Erythroblast (primary cell): ENCODE measurements at regions not wholly inside any gene's neighbourhood (a gene's known extent, or its start where the extent isn't known, plus 50 kb on each side); places are given as distances from the start of the nearest gene placed in this dataset.
"Not testable (repeated sequence)": the region's sequence is repeated elsewhere in the genome, so short reads cannot be mapped to it uniquely, and the experiment has no call there.

Experiments used
- DNase-seq, 2 experiments: peaks; one replicate each; lab custom pipeline; 2025; lab: John Stamatoyannopoulos, UW
- GATA1 ChIP-seq: IDR thresholded peaks from 2 replicates; pipeline ENCODE4 v1.6.1; 2011; ENCODE audit warnings: low read depth, mild to moderate bottlenecking, control low read depth, low read length, moderate library complexity
- POLR2A ChIP-seq: IDR thresholded peaks from 2 replicates; pipeline ENCODE4 v1.6.1; 2011; ENCODE audit warnings: mild to moderate bottlenecking, low read length

DNA sequence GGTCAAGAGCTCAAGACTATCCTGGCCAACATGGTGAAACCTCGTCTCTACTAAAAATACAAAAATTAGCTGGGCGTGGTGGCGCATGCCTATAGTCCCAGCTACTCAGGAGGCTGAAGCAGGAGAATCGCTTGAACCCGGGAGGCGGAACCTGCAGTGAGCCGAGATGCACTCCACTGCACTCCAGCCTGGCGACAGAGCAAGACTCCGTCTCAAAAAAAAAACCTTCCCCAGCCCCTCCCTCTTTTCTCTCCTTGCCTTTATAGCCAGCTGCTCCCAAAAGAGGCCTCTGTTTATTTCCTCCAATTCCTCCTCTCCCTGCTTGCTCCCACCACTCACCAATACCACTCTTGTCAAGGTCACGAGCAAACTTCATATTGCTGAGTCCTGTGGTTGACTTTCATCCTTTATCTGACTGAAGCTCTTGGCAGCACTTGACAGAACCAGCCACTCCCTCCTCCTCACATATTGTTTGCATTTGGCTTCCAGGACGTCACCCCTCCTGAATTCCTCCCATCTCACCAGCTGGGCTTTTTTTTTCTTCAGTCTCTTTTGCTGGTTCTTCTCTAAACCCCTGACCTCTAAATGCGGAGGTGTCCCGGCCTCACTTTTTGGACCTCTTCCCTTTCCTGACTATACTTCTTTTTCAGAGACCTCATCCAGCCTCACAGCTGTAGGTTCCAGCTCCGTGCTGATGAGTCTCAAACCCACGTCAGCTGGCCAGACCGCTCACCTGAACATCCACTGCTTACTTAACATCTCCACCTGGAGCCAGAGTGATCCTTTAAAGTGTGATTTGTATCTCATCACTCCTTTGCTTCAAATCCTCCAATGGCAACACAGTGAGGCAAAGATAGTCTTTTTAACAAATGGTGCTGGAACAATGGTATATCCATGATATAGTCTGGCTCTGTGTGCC lies 84.6 kb upstream of the CAB39 start:
- peak; percentile 41 to 58 for DNase-seq
- TF ChIP-seq POLR2A (no peak), GATA1 (no peak)

DNA sequence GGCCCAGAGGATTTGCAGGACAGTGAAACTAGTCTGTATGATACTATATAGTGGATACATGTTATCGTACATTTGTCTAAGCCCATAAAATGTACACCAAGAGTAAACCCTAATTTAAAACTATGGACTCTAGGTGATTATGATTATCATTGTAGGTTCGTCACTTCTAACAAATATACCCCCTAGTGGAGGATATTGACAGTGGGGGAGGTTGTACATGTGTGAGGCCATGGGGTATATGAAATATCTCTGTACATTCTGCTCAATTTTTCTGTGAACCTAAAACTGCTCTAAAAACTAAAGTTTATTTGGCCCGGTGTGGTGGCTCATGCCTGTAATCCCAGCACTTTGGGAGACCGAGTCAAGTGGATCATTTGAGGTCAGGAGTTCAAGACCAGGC lies 81.2 kb upstream of the CAB39 start:
- DNase-seq: no peak
- TF ChIP-seq GATA1 (no peak), POLR2A (no peak)

DNA sequence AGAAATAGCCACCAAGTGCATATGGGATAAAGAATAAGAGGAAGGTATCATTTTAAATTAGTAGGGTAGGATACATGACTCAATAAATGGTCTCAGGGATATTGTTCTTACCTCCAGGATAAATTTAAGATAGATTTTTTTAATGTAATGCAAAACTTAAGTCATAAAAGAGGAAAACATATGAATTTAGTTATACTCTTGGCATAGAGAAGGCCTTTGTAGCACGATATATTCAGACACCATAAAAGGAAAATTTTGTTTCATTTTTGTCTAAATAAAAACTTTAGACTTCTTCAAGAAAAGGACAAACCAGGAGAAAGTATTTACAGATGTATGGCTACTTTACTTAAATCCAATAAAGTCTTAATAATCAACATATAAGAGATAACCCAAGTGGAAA lies 78.5 kb upstream of the CAB39 start:
- TF ChIP-seq GATA1 (no peak), POLR2A (no peak)
- DNase-seq: no peak

DNA sequence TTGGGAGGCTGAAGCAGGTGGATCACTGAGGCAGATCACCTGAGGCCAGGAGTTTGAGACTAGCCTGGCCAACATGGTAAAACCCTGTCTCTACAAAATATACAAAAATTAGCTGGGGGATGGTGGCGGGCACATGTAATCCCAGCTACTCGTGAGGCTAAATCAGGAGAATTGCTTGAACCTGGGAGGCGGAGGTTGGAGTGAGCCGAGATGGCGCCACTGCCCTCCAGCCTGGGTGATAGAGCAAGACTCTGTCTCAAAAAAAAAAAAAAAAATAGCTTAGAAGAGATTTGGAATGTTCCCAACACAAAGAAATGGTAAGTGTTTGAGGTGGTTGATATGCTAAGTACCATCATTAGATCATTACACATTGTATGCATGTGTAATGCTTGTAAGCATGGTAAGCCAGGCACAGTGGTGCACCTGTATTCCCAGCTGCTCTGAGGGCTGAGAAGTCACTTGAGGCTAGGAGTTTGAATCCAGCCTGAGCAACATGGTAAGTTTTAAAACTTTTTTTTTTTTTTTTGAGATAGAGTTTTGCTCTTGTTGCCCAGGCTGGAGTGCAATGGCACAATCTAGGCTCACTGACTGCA lies 77.8 kb upstream of the CAB39 start:
- not testable (repeated sequence) for DNase-seq

DNA sequence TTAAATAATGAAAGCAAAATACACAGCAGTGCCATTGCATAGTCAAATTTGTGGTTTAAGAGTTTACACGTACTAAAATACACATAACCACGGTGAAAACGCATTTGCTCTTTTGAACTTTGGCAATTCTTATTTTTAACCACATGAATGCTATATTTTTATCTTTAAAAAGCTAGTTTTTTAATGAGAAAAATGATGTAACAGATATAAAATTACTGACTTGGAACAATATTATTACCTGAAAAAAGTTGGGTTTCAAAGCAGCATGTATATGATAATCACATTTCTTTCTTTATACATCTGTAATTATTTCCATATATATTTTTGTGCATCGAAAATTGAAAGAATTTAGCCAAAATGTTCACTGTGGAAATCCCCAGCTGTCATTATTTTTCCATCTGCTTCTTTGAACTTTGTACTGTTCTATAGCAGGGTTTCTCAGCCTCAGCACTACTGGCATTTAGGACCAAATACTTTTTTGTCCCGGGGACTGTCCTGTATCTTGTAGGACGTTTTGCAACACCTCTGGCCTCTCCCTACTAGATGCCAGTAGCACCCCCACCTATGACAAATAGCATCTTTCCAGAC lies 75.9 kb upstream of the CAB39 start:
- no peak for DNase-seq
- TF ChIP-seq GATA1 (no peak), POLR2A (no peak)

DNA sequence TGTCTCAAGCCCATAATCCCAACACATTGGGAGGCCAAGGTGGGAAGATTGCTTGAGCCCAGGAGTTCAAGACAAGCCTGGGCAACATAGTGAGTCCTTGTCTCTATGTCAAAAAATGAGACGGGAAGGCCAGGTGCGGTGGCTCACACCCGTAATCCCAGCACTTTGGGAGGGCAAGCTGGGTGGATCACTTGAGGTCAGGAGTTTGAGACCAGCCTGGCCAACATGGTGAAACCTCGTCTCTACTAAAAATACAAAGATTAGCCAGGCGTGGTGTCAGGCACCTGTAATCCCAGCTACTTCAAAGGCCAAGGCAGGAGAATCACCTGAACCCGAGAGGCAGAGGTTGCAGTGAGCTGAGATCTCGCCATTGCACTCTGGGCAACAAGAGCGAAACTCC lies 75.2 kb upstream of the CAB39 start:
- not testable (repeated sequence) for DNase-seq

DNA sequence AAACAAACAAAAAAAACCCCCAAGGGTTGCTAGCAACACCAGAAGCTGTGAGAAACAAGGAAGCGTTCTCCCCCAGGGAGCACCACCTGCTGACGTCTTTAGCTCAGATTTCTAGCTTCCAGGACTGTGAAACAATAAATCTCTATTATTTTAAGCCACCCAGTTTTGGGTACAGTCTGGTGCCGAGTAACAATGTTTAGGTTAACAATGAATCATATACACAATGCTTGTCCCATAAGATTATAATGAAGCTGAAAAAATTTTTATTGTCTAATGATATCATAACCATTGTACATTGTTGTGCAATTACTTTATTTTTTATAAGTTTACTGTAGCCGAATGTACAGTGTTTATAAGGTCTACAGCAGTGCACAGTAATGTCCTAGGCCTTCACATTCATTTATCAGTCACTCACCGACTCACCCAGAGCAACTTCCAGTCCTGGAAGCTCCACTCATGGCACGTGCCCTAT lies 72.1 kb upstream of the CAB39 start:
- no peak for DNase-seq

DNA sequence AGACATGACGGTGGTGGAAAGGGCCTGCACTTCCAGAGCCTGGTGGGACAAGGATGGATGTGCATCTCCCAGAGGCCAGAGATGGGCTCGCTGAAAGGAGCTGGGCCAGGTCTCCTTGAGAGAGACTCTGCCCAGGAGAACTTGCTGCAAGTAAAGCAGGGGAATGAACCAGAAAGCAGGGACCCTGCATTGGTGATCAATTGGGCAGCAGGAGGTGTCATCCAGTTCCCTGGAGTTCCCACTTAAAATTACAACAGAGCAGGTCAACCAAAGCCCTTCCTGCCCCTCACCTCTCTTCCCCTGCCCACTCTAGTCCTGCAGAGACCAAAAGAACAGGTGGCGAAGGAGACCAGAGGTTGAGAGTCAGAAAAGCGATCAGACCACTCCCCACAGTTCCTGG lies 69.7 kb upstream of the CAB39 start:
- TF ChIP-seq GATA1: no peak
- TF ChIP-seq POLR2A: no peak
- DNase-seq: no peak

More for the DNA sequence above, 72.1 kb upstream of the CAB39 start:
- TF ChIP-seq POLR2A (no peak), GATA1 (no peak)

DNA sequence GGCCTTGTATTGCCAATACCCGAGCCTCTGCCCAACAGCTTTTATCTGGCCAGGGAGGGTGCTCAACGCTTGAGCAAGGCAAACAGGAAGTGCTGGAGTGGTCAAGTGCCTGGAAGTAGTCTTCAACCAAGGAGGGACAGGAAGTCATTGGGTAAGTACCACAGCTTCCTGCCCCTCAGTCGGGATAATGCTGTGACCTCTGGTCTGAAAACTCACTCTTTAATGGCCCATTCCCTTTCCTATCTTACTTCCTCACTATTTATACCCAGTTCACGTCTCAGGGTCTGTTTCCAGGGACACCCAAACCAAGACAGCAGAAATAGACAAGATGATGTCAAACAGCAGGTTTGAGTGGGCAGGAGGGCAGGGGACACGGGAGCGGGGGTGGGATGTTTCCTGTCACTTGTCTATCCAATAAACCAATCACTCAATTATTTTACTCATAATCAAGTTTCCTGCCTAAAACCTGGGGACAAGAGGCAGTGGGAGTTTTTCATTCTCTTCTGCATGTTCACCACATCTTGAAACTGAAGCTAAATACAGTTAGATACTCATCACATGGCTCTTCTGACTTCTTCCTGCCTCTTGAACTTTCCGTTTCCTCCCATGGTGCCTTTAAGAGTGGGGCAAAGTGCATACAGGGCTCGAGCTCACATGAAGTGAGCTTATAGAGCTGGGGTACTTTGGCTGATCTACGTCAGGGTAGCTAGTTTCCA lies 68.9 kb upstream of the CAB39 start:
- peak; percentile 14 to 23 for DNase-seq

DNA sequence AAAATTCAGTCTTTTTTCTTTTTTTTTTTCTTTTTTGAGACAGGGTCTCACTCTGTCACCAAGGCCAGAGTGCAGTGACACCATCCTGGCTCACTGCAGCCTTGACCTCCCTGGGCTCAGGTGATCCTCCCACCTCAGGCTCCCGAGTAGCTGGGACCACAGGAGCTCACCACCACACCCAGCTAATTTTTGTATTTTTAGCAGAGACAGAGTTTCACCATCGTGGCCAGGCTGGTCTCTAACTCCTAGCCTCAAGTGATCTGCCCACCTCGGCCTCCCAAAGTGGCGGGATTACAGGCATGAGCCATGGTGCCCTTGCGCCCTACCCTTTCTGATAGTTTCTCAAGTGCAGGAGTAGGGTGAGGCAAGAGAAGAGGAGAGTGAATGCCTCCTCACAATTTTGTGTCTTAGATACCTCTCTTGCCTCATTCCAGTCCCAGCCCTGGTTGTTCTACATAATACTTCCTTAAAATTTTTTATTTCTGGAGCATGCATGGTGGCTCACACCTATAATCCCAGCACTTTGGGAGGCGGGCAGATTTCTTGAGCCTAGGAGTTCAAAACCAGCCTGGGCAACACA lies 68.2 kb upstream of the CAB39 start:
- TF ChIP-seq GATA1 (no peak), POLR2A (no peak)

More for the DNA sequence above, 68.9 kb upstream of the CAB39 start:
- TF ChIP-seq GATA1 (no peak), POLR2A (no peak)

DNA sequence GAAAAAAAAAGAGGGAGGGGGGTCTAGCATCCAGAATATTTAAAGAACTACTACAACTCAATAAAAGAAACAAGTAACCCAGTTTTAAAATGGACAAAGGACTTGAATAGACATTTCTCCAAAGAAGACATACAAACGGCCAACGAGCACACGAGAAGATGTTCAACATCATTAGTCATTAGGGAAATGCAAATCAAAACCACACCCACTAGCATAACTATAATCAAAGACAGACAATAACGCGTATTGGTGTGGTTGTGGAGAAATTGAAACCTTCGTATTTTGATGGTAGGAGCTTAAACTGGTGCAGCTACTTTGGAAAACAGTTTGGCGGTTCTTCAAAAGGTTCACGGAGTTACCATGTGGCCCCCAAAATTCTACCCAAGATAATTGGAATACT lies 64.3 kb upstream of the CAB39 start:
- no peak for DNase-seq
- TF ChIP-seq GATA1 (no peak), POLR2A (no peak)

More for the DNA sequence above, 68.2 kb upstream of the CAB39 start:
- no peak for DNase-seq

DNA sequence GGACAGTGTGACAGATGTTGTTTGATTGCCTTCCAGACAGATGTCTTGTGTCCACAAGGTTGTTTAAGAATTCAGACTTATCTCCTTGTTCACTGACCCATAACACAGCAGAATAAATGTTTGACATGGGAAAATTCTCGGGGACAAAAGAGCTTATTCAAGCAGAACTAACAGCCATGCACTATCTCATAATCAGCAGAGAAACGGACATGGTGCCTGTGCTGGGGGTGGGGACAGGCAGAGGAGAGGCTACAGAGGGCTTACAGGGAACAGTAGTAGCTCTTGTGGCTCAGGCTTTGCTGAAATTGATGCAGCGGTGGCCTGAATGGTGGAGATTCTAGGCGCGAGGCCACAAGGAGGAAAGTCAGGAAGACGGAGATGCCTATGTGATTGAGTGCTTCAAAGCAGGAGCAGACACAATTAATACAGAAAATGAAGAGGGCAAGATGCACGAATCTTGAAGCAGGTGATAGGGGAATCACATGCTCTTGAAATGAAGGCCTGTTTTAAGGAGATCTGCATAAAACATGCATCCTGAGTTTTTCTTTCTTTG lies 62.0 kb upstream of the CAB39 start:
- no peak for TF ChIP-seq GATA1
- no peak for TF ChIP-seq POLR2A
- peak; percentile 38 to 67 for DNase-seq

DNA sequence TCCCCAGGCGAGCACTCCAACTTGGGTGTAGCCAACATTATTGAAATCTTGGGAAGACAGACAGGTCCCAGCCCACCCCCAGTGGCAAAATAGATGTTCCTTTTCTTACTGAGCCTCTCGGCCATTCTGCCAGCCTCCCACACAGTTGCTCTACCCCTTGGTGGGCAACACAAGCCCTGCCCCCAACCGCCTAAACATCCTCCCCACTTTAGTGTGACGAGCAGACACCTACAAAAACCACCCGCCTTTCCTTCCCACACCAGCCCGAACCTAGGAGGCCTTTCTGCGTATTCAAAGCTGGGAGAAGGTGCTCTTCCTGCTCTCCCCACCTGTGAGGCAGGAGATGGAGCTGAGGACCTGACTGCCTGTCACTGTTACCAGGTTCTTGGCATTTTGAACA lies 58.6 kb upstream of the CAB39 start:
- no peak for DNase-seq
- TF ChIP-seq GATA1: no peak
- no peak for TF ChIP-seq POLR2A
